Suprapubic skin (tissue), 3 donors: ENCODE measurements at regions not wholly inside any gene's neighbourhood (a gene's known extent, or its start where the extent isn't known, plus 50 kb on each side); places are given as distances from the start of the nearest gene placed in this dataset.

Source experiments
- CTCF ChIP-seq, 2 donors: fragments of 200-600 bp in 1 of 2; fragments of 450-650 bp in 1 of 2; sonication (generic) in 1 of 2; IDR thresholded peaks; one replicate each; pipeline ENCODE4 v1.5.1; 2016 to 2019; ENCODE audit warnings: antibody characterized with exemption in 2 of 2, mild to moderate bottlenecking in 1 of 2, moderate library complexity in 1 of 2
- POLR2A ChIP-seq, 2 donors: fragments of 450-650 bp; IDR thresholded peaks; one replicate each; pipeline ENCODE4 v1.6.1; 2017; ENCODE audit warnings: antibody characterized with exemption in 2 of 2, mild to moderate bottlenecking in 2 of 2, moderate library complexity in 2 of 2

GRCh38 chrX:43448688-43449087 lies 207.4 kb upstream of the MAOA start:
- TF ChIP-seq POLR2A (IDR thresholded peaks at IDR 0.05) (no peak), CTCF (IDR thresholded peaks at IDR 0.05) (no peak)
